GM23338 (cell line): ENCODE measurements at regions not wholly inside any gene's neighbourhood (a gene's known extent, or its start where the extent isn't known, plus 50 kb on each side); places are given as distances from the start of the nearest gene placed in this dataset.

Source experiments
- ATAC-seq: fragments of 200-7000 bp; cut with Tn5 transposase; 3 replicates; pipeline ENCODE4 v1.9.1; 2020
- DNase-seq: peaks from one replicate; pipeline ENCODE4 v3.0.0-alpha.2; 2015; ENCODE audit warnings: low spot score
- H2AFZ ChIP-seq: fragments of 200-600 bp; sonication (generic); 2 replicates; pipeline ENCODE4 v1.8.0; 2016; ENCODE audit warnings: antibody characterized with exemption, mild to moderate bottlenecking, moderate library complexity
- H3F3A ChIP-seq: fragments of 200-600 bp; sonication (generic); replicated peaks from 2 replicates; pipeline ENCODE4 v1.8.0; 2017; ENCODE audit warnings: antibody characterized with exemption, mixed run types, low read depth
- H3K27ac ChIP-seq: fragments of 200-600 bp; sonication (generic); 2 replicates; pipeline ENCODE4 v1.6.1; 2016; ENCODE audit warnings: low read depth
- H3K27me3 ChIP-seq: fragments of 200-600 bp; sonication (generic); 2 replicates; pipeline ENCODE4 v1.8.0; 2016; ENCODE audit warnings: mild to moderate bottlenecking, mixed run types, moderate library complexity; ENCODE audit not compliant: insufficient read depth
- H3K36me3 ChIP-seq: fragments of 200-600 bp; sonication (generic); 2 replicates; pipeline ENCODE4 v1.8.0; 2016; ENCODE audit warnings: mild to moderate bottlenecking; ENCODE audit not compliant: insufficient read depth
- H3K4me1 ChIP-seq: fragments of 200-600 bp; sonication (generic); 2 replicates; pipeline ENCODE4 v1.8.0; 2016; ENCODE audit warnings: mild to moderate bottlenecking, moderate library complexity; ENCODE audit not compliant: insufficient read depth
- H3K4me2 ChIP-seq: fragments of 200-600 bp; sonication (generic); 2 replicates; pipeline ENCODE4 v1.7.1; 2017; ENCODE audit warnings: mixed run types
- H3K4me3 ChIP-seq: fragments of 200-600 bp; sonication (generic); 2 replicates; pipeline ENCODE4 v1.6.1; 2016; ENCODE audit warnings: mixed run types
- H3K79me2 ChIP-seq: fragments of 200-600 bp; sonication (generic); replicated peaks from 2 replicates; pipeline ENCODE4 v1.8.0; 2017; ENCODE audit warnings: mild to moderate bottlenecking; ENCODE audit not compliant: insufficient read depth
- H3K9me2 ChIP-seq: fragments of 200-600 bp; sonication (generic); 2 replicates; pipeline ENCODE4 v1.8.0; 2017; ENCODE audit not compliant: insufficient read depth
- H4K20me1 ChIP-seq: fragments of 200-600 bp; sonication (generic); replicated peaks from 2 replicates; pipeline ENCODE4 v1.8.0; 2017; ENCODE audit warnings: mild to moderate bottlenecking; ENCODE audit not compliant: insufficient read depth
- H3K27ac Mint-ChIP-seq: 2 replicates; pipeline ENCODE4 v1.8.0; 2020; ENCODE audit warnings: inconsistent platforms, mild to moderate bottlenecking, moderate library complexity, mixed read lengths
- H3K27me3 Mint-ChIP-seq: 3 replicates; pipeline ENCODE4 v1.8.0; 2022; ENCODE audit warnings: low read depth, mild to moderate bottlenecking, moderate library complexity, mixed read lengths, inconsistent platforms; ENCODE audit not compliant: insufficient read depth, poor library complexity
- H3K36me3 Mint-ChIP-seq: 3 replicates; pipeline ENCODE4 v1.8.0; 2021; ENCODE audit warnings: low read depth, mild to moderate bottlenecking, inconsistent platforms, moderate library complexity, mixed read lengths
- H3K4me1 Mint-ChIP-seq: 3 replicates; pipeline ENCODE4 v1.8.0; 2020; ENCODE audit warnings: mild to moderate bottlenecking, inconsistent platforms, mixed read lengths
- H3K4me3 Mint-ChIP-seq: 3 replicates; pipeline ENCODE4 v1.8.0; 2021; ENCODE audit warnings: moderate library complexity, mild to moderate bottlenecking, inconsistent platforms, mixed read lengths
- H3K9me3 Mint-ChIP-seq: 3 replicates; pipeline ENCODE4 v1.8.0; 2020; ENCODE audit warnings: moderate library complexity, mild to moderate bottlenecking, inconsistent platforms, mixed read lengths
- CREB1 ChIP-seq: fragments of 250-450 bp; sonication (Bioruptor Pico); IDR thresholded peaks from 2 replicates; pipeline ENCODE4 v1.5.0; 2020; ENCODE audit warnings: low read depth, mild to moderate bottlenecking, moderate library complexity
- ETS1 ChIP-seq: IDR thresholded peaks from 2 replicates; pipeline ENCODE4 v1.6.1; 2016; ENCODE audit warnings: antibody characterized with exemption
- EZH2 ChIP-seq: fragments of 200-600 bp; sonication (generic); IDR thresholded peaks from one replicate; pipeline ENCODE4 v1.8.0; 2017; ENCODE audit warnings: antibody characterized with exemption, mild to moderate bottlenecking, low read depth; ENCODE audit not compliant: unreplicated experiment
- EZH2phosphoT487 ChIP-seq: fragments of 200-600 bp; sonication (generic); IDR thresholded peaks from one replicate; pipeline ENCODE4 v1.8.1; 2018; ENCODE audit warnings: antibody characterized with exemption; ENCODE audit not compliant: unreplicated experiment
- JUNB ChIP-seq: IDR thresholded peaks from one replicate; pipeline ENCODE4 v1.6.1; 2016; ENCODE audit warnings: antibody characterized with exemption; ENCODE audit not compliant: unreplicated experiment
- NANOG ChIP-seq: IDR thresholded peaks from 2 replicates; pipeline ENCODE4 v1.6.1; 2016; ENCODE audit warnings: antibody characterized with exemption, borderline replicate concordance
- POLR2AphosphoS5 ChIP-seq: IDR thresholded peaks from 2 replicates; pipeline ENCODE4 v1.6.1; 2016; ENCODE audit warnings: antibody characterized with exemption, low read depth
- STAT1 ChIP-seq: IDR thresholded peaks from one replicate; pipeline ENCODE4 v1.6.1; 2016; ENCODE audit warnings: antibody characterized with exemption; ENCODE audit not compliant: unreplicated experiment
- ZNF114 ChIP-seq: fragments of 250-450 bp; sonication (Bioruptor Pico); IDR thresholded peaks from 2 replicates; pipeline ENCODE4 v1.5.0; 2020; ENCODE audit warnings: mild to moderate bottlenecking, moderate library complexity
- ZNF331 ChIP-seq: fragments of 250-450 bp; sonication (Bioruptor Pico); IDR thresholded peaks from 2 replicates; pipeline ENCODE4 v1.5.0; 2020; ENCODE audit warnings: low read depth, mild to moderate bottlenecking, moderate library complexity
- TF ChIP-seq, protein P1 (sequence below): IDR thresholded peaks from one replicate; pipeline ENCODE4 v1.6.1; 2018; ENCODE audit warnings: antibody characterized with exemption; ENCODE audit not compliant: unreplicated experiment
- TF ChIP-seq, protein P2 (sequence below): fragments of 250-450 bp; sonication (Bioruptor Pico); IDR thresholded peaks from 2 replicates; pipeline ENCODE4 v1.5.0; 2020; ENCODE audit warnings: mild to moderate bottlenecking, moderate library complexity
- TF ChIP-seq, protein P3 (sequence below), 2 experiments: fragments of 200-600 bp in 1 of 2; sonication (generic) in 1 of 2; conservative IDR thresholded peaks; 2 replicates each; pipeline versions ENCODE4 v1.5.1 to v1.6.1; 2016 to 2017; ENCODE audit warnings: antibody characterized with exemption in 2 of 2, low read depth in 2 of 2, mild to moderate bottlenecking in 2 of 2, moderate library complexity in 1 of 2

DNA sequence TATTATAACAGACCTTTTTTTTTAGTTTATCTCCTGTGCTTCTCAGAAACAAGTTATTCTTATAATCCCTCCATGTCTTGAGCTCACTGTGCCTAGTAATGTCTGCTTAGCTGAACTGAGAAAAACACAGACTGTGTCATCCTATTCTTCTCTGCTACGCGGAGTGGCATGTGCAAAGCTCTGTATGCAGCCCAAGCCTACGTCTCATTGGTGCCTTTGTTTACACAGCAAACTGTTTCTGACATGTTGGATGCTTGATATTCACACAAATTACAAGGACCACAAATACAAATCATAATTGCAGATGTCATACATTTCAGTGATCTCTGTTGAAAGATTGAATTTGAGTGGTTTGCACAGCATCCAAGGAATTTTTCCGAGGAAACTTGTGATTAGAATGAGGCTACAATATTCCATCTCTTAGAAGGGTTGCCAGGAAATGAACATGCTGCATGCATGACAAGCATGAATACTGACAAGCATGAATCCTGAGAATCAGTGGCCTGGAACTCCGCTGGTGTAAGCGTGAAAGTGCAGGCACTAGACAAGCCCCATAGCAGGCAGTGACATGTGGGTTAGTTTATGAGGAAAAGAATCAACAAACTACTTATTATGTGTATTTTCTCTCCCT is 128.4 kb upstream of the SGK1 start:
- H3K4me3 Mint-ChIP-seq = no peak overlapping the region
- H3K4me1 Mint-ChIP-seq = no peaks in the 10 kb centered on the region
- DNase-seq (no peak), ATAC-seq (peak; percentile 39; the same call in 1 of the 3 replicates)
- no peaks in the 10 kb centered on the region for H3K36me3 Mint-ChIP-seq
- H3K4me3 ChIP-seq = no peak overlapping the region
- no peaks in the 10 kb centered on the region for H3F3A ChIP-seq
- no peak overlapping the region for H3K4me2 ChIP-seq
- H3K36me3 ChIP-seq = no peaks in the 10 kb centered on the region
- no peak overlapping the region for H2AFZ ChIP-seq
- H3K9me3 Mint-ChIP-seq = no peaks in the 10 kb centered on the region
- no peaks in the 10 kb centered on the region for H3K9me2 ChIP-seq
- no peaks in the 10 kb centered on the region for H3K4me1 ChIP-seq
- H3K27me3 Mint-ChIP-seq = no peaks in the 10 kb centered on the region
- H3K27ac Mint-ChIP-seq = no peak overlapping the region
- no peaks in the 10 kb centered on the region for H4K20me1 ChIP-seq
- TF ChIP-seq ETS1 (no peak), JUNB (no peak), POLR2AphosphoS5 (no peak), CREB1 (CRISPR knock-in tag) (no peak), EZH2phosphoT487 (no peak), ZNF114 (CRISPR knock-in tag) (no peak), NANOG (no peak), ZNF331 (CRISPR knock-in tag) (no peak), EZH2 (no peak), STAT1 (no peak)
- TF ChIP-seq, protein P1, sequence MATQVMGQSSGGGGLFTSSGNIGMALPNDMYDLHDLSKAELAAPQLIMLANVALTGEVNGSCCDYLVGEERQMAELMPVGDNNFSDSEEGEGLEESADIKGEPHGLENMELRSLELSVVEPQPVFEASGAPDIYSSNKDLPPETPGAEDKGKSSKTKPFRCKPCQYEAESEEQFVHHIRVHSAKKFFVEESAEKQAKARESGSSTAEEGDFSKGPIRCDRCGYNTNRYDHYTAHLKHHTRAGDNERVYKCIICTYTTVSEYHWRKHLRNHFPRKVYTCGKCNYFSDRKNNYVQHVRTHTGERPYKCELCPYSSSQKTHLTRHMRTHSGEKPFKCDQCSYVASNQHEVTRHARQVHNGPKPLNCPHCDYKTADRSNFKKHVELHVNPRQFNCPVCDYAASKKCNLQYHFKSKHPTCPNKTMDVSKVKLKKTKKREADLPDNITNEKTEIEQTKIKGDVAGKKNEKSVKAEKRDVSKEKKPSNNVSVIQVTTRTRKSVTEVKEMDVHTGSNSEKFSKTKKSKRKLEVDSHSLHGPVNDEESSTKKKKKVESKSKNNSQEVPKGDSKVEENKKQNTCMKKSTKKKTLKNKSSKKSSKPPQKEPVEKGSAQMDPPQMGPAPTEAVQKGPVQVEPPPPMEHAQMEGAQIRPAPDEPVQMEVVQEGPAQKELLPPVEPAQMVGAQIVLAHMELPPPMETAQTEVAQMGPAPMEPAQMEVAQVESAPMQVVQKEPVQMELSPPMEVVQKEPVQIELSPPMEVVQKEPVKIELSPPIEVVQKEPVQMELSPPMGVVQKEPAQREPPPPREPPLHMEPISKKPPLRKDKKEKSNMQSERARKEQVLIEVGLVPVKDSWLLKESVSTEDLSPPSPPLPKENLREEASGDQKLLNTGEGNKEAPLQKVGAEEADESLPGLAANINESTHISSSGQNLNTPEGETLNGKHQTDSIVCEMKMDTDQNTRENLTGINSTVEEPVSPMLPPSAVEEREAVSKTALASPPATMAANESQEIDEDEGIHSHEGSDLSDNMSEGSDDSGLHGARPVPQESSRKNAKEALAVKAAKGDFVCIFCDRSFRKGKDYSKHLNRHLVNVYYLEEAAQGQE = no peak
- TF ChIP-seq, protein P2, sequence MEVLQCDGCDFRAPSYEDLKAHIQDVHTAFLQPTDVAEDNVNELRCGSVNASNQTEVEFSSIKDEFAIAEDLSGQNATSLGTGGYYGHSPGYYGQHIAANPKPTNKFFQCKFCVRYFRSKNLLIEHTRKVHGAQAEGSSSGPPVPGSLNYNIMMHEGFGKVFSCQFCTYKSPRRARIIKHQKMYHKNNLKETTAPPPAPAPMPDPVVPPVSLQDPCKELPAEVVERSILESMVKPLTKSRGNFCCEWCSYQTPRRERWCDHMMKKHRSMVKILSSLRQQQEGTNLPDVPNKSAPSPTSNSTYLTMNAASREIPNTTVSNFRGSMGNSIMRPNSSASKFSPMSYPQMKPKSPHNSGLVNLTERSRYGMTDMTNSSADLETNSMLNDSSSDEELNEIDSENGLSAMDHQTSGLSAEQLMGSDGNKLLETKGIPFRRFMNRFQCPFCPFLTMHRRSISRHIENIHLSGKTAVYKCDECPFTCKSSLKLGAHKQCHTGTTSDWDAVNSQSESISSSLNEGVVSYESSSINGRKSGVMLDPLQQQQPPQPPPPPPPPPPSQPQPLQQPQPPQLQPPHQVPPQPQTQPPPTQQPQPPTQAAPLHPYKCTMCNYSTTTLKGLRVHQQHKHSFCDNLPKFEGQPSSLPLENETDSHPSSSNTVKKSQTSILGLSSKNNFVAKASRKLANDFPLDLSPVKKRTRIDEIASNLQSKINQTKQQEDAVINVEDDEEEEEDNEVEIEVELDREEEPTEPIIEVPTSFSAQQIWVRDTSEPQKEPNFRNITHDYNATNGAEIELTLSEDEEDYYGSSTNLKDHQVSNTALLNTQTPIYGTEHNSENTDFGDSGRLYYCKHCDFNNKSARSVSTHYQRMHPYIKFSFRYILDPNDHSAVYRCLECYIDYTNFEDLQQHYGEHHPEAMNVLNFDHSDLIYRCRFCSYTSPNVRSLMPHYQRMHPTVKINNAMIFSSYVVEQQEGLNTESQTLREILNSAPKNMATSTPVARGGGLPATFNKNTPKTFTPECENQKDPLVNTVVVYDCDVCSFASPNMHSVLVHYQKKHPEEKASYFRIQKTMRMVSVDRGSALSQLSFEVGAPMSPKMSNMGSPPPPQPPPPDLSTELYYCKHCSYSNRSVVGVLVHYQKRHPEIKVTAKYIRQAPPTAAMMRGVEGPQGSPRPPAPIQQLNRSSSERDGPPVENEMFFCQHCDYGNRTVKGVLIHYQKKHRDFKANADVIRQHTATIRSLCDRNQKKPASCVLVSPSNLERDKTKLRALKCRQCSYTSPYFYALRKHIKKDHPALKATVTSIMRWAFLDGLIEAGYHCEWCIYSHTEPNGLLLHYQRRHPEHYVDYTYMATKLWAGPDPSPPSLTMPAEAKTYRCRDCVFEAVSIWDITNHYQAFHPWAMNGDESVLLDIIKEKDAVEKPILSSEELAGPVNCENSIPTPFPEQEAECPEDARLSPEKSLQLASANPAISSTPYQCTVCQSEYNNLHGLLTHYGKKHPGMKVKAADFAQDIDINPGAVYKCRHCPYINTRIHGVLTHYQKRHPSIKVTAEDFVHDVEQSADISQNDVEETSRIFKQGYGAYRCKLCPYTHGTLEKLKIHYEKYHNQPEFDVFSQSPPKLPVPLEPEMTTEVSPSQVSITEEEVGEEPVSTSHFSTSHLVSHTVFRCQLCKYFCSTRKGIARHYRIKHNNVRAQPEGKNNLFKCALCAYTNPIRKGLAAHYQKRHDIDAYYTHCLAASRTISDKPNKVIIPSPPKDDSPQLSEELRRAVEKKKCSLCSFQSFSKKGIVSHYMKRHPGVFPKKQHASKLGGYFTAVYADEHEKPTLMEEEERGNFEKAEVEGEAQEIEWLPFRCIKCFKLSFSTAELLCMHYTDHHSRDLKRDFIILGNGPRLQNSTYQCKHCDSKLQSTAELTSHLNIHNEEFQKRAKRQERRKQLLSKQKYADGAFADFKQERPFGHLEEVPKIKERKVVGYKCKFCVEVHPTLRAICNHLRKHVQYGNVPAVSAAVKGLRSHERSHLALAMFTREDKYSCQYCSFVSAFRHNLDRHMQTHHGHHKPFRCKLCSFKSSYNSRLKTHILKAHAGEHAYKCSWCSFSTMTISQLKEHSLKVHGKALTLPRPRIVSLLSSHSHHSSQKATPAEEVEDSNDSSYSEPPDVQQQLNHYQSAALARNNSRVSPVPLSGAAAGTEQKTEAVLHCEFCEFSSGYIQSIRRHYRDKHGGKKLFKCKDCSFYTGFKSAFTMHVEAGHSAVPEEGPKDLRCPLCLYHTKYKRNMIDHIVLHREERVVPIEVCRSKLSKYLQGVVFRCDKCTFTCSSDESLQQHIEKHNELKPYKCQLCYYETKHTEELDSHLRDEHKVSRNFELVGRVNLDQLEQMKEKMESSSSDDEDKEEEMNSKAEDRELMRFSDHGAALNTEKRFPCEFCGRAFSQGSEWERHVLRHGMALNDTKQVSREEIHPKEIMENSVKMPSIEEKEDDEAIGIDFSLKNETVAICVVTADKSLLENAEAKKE (CRISPR knock-in tag) = no peak
- TF ChIP-seq, protein P3, sequence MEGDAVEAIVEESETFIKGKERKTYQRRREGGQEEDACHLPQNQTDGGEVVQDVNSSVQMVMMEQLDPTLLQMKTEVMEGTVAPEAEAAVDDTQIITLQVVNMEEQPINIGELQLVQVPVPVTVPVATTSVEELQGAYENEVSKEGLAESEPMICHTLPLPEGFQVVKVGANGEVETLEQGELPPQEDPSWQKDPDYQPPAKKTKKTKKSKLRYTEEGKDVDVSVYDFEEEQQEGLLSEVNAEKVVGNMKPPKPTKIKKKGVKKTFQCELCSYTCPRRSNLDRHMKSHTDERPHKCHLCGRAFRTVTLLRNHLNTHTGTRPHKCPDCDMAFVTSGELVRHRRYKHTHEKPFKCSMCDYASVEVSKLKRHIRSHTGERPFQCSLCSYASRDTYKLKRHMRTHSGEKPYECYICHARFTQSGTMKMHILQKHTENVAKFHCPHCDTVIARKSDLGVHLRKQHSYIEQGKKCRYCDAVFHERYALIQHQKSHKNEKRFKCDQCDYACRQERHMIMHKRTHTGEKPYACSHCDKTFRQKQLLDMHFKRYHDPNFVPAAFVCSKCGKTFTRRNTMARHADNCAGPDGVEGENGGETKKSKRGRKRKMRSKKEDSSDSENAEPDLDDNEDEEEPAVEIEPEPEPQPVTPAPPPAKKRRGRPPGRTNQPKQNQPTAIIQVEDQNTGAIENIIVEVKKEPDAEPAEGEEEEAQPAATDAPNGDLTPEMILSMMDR (conservative IDR thresholded peaks at IDR 0.05; ENCODE audit: low read depth in 2 of 2) = no peak
- H3K79me2 ChIP-seq = no peaks in the 10 kb centered on the region
- H3K27ac ChIP-seq = no peak overlapping the region
- no peaks in the 10 kb centered on the region for H3K27me3 ChIP-seq
